ENCODE measurements at regions not wholly inside any gene's neighbourhood (a gene's known extent, or its start where the extent isn't known, plus 50 kb on each side); places are given as distances from the start of the nearest gene placed in this dataset.

GRCh38 chr9:107999890-108000289 is 510.3 kb upstream of the KLF4 start:
- no peak for DNase-seq

GRCh38 chr9:107999011-107999410 is 509.4 kb upstream of the KLF4 start:
- DNase-seq: no peak

- DNase-seq: no peak
Observed at GRCh38 chr9:107994648-107995047, 505.1 kb upstream of the KLF4 start.

GRCh38 chr9:107992271-107992670 is 502.7 kb upstream of the KLF4 start:
- no peak for DNase-seq

GRCh38 chr9:107991581-107991980 is 502.0 kb upstream of the KLF4 start:
- no peak for DNase-seq

- DNase-seq: no peak
Observed at GRCh38 chr9:107989544-107989943, 500.0 kb upstream of the KLF4 start.

GRCh38 chr9:107989099-107989498 is 499.5 kb upstream of the KLF4 start:
- no peak for DNase-seq

- no peak for DNase-seq
Observed at GRCh38 chr9:107984956-107985355, 495.4 kb upstream of the KLF4 start.

GRCh38 chr9:107983762-107984161 is 494.2 kb upstream of the KLF4 start:
- DNase-seq: no peak

- DNase-seq: no peak
Observed at GRCh38 chr9:107983181-107983603, 493.6 kb upstream of the KLF4 start.

GRCh38 chr9:107982745-107983144 is 493.2 kb upstream of the KLF4 start:
- no peak for DNase-seq

GRCh38 chr9:107982001-107982400 is 492.4 kb upstream of the KLF4 start:
- DNase-seq: no peak

- DNase-seq: no peak
Observed at GRCh38 chr9:107980984-107981383, 491.4 kb upstream of the KLF4 start.

- peak; percentile 13 to 23 for DNase-seq
Observed at GRCh38 chr9:107976767-107977166, 487.2 kb upstream of the KLF4 start.

GRCh38 chr9:107975426-107976010 is 485.9 kb upstream of the KLF4 start:
- DNase-seq: no peak

GRCh38 chr9:107973451-107973850 is 483.9 kb upstream of the KLF4 start:
- no peak for DNase-seq

GRCh38 chr9:107972346-107972745 is 482.8 kb upstream of the KLF4 start:
- peak; percentile 15 to 20 for DNase-seq

GRCh38 chr9:107971241-107971640 is 481.7 kb upstream of the KLF4 start:
- DNase-seq: no peak

GRCh38 chr9:107970726-107971125 is 481.2 kb upstream of the KLF4 start:
- no peak for DNase-seq

GRCh38 chr9:107969727-107970126 is 480.2 kb upstream of the KLF4 start:
- no peak for DNase-seq

- no peak for DNase-seq
Observed at GRCh38 chr9:107969141-107969540, 479.6 kb upstream of the KLF4 start.

- DNase-seq: no peak
Observed at GRCh38 chr9:107963246-107963645, 473.7 kb upstream of the KLF4 start.

- DNase-seq: no peak
Observed at GRCh38 chr9:107960916-107961315, 471.3 kb upstream of the KLF4 start.

GRCh38 chr9:107954312-107954711 is 464.7 kb upstream of the KLF4 start:
- DNase-seq: no peak
